Inferior parietal cortex (tissue), 1 donor: ENCODE measurements at regions not wholly inside any gene's neighbourhood (a gene's known extent, or its start where the extent isn't known, plus 50 kb on each side); places are given as distances from the start of the nearest gene placed in this dataset.
A peak's percentile ranks its signal among the peaks of the same experiment; 100 is the strongest.

ENCODE experiments used
- DNase-seq: peaks from one replicate; pipeline ENCODE4 v3.0.0-alpha.2; 2016; ENCODE audit errors: extremely low spot score

- no peak for DNase-seq
These were observed 101.5 kb upstream of the ADGRL2 start for GRCh38 chr1:81699234-81699633.

- no peak for DNase-seq
These were observed 105.0 kb upstream of the ADGRL2 start for GRCh38 chr1:81695741-81696140.

- no peak for DNase-seq
These were observed 107.4 kb upstream of the ADGRL2 start for GRCh38 chr1:81693316-81693715.

GRCh38 chr1:81690676-81691453 is 109.9 kb upstream of the ADGRL2 start:
- DNase-seq = no peak

DNA sequence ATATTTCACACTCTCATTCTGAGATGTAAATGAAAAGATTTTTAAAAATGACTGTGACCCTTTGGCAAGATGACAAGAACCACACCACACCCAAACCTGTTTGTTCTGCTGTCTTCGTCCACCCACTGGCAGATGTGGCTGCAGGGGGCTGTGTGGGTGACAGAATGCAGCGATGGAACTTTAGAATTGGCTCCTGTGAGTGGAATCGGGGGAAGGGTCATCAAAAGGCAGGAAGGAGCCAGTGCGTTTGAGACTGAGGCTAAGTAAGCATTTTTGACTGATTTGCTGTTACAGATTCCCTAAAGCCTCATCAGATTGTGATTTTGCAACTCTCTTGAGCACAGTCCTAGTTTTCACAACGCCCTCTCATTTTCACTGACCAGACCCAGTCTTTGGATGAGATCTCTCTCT is 111.2 kb upstream of the ADGRL2 start:
- DNase-seq = no peak

DNA sequence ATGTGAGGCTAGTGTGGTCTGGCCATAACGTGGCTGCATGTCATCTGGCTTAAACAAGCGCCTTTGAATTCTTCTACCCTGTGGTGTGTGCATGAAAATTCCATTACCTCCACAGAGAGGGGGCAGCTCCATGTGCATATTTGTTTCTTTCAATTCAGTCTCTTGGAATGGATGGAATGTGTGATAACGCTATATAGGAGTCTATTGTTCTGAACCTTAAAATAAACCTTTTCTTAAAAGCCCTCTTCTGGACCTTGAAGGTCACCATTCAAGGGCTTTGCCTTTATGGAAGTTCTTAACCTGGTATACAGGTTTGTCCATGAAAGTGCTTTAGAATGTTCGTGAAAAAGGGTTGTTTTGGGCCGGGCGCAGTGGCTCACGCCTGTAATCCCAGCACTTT is 118.2 kb upstream of the ADGRL2 start:
- no peak for DNase-seq

GRCh38 chr1:81681601-81682266 is 119.0 kb upstream of the ADGRL2 start:
- no peak for DNase-seq

DNA sequence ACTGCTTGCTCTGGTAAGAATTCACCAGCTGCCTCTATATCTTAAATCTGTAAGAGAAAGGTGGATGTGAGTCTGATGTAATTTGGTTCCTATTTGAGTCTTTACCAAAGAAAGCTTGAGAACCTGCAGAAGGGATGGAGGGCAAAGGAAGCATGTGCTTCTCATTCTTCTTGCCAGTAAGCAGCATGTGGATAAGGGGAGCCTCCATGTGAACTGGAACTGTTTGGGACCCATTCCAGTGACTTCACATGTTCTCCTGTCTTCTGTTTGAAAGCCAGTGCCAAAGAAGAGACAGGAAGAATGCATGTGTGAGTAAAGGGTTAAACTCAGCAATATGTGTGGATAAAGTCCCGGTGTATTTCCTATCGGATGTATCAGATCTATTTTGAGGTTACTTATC is 119.6 kb upstream of the ADGRL2 start:
- no peak for DNase-seq

- no peak for DNase-seq
These were observed 120.8 kb upstream of the ADGRL2 start for GRCh38 chr1:81679942-81680341.

DNA sequence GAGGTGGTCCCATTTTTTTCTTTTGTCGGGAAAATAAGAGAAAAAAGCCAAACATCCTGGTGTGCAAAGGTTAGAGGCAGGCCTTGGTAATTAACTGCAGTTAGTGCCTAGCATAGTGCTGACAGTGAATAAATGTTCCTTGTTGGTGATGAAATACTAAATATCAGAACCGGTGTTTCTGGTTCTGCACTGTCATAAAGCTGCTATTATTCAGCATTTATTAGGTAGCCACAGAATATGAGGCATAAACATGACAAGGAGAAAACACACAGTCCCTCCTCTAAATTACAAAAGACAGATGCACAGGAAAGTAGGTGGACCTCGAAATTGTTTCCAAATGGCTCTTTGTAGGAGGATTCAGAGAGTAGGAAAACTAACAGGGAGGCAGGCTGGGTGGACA is 122.0 kb upstream of the ADGRL2 start:
- no peak for DNase-seq

GRCh38 chr1:81672766-81673165 is 128.0 kb upstream of the ADGRL2 start:
- DNase-seq = no peak

GRCh38 chr1:81671038-81671437 is 129.7 kb upstream of the ADGRL2 start:
- no peak for DNase-seq

DNA sequence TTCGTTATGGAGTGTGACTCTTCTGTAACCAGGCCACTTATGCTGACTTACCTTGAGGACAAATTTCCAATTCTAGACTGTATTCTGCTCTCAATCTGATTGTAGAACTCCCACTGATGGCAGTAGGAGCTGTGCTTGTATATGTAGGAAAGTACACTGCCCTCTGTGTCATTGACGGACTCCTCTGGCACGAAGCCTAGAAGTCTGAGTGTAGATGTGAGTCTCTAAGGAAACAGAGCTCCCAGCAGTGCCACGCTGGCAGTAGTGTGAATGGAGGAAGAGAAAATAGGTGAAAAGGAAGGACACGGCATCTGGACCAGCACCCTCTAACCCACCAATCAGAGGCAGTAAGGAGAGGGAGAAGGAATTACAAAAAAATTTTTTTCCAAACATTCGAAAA is 130.4 kb upstream of the ADGRL2 start:
- DNase-seq = peak; percentile 54

- no peak for DNase-seq
These were observed 134.1 kb upstream of the ADGRL2 start for GRCh38 chr1:81666586-81666985.

DNA sequence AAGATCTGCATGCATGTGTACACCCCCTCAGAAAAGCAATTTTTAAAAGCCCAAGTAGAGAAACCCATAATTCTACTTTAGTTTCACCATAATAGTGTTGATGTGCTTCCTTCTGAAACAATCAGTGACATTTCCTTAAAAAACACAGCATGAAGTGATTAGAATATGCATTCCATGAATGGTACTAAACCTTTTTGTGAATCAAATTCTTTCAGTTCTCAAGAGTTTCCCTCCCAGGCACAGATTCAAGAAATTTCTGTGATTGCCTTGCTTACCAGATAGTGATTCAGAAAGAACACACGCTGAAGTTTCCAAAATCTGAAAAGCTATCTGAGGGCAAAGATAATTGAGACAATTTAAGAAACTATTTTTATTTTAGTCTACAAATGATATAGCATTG is 136.4 kb upstream of the ADGRL2 start:
- DNase-seq = peak; percentile 6

- DNase-seq = no peak
These were observed 137.7 kb upstream of the ADGRL2 start for GRCh38 chr1:81662913-81663526.

GRCh38 chr1:81660286-81660685 is 140.4 kb upstream of the ADGRL2 start:
- no peak for DNase-seq

GRCh38 chr1:81654657-81655056 is 146.1 kb upstream of the ADGRL2 start:
- no peak for DNase-seq

- DNase-seq = no peak
These were observed 146.6 kb upstream of the ADGRL2 start for GRCh38 chr1:81654147-81654546.

DNA sequence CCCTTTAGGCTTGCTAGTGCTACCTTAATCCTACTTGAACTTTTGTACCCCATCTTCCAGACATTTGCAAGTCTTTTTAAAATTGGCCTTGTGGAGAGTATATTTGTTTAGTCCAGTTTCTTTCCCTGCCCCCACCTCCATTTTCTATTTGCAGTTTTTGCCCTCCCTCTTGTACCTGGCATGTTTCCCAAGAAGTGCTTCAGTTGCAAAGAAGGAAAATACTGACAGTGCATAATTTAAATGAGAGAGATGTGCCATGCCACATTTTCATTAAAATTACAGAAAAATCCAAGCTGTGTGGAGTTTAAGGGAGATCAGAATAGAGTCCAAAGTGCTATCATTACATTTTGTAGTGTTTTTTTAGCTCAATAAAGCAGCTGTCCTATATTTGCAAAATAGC is 150.0 kb upstream of the ADGRL2 start:
- no peak for DNase-seq

- DNase-seq = no peak
These were observed 164.9 kb upstream of the ADGRL2 start for GRCh38 chr1:81635816-81636215.

DNA sequence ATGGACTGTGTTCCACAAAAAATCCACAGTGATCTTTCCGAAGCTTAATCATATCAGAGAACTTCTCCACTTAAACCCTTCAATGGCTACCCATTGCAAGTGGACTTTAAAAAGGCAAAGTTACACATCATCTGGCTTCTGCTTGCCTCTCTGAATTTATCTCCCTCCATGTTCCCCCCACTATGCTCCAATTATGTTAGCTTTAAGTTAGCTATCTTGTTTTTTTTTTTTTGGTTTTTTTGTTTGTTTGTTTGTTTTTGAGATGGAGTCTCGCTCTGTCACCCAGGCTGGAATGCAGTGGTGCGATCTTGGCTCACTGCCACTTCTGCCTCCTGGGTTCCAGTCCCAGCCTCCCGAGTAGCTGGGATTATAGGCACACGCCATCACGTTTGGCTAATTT is 166.4 kb upstream of the ADGRL2 start:
- no peak for DNase-seq

DNA sequence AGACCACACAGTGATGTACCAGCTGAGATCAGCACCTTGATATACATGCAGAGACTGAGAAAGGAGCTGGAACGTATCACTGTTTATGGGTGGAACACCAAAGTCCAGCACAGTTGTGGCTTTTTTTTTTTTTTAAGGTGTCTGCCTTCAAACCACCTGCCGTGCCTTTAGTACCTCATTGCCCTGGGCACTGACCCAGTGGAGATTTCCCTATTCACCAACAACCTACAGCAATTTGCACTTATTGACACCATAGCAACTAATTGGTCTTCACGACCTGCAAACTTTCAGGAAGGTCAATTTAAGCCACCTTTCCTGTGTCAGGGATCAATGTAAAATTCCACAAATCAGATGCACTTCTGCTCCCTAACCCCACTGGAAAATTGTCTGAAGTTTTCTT is 181.6 kb upstream of the ADGRL2 start:
- DNase-seq = no peak
